OCI-LY1 (cell line): ENCODE measurements at regions not wholly inside any gene's neighbourhood (a gene's known extent, or its start where the extent isn't known, plus 50 kb on each side); places are given as distances from the start of the nearest gene placed in this dataset.

Experiments used
- H2AFZ ChIP-seq: fragments of 200-600 bp; sonication (generic), shearing (Covaris generic); 2 replicates; pipeline ENCODE4 v1.6.0; 2014; ENCODE audit warnings: antibody characterized with exemption, mild to moderate bottlenecking, low read length
- H3F3A ChIP-seq: fragments of 200-600 bp; sonication (generic), shearing (Covaris generic); 2 replicates; pipeline ENCODE4 v1.6.0; 2014; ENCODE audit warnings: mild to moderate bottlenecking, antibody characterized with exemption, low read length, moderate library complexity; ENCODE audit not compliant: insufficient read depth
- H3K27ac ChIP-seq: fragments of 200-600 bp; sonication (generic); 2 replicates; pipeline ENCODE4 v1.5.1; 2014; ENCODE audit warnings: low read length, mixed run types, mild to moderate bottlenecking, low read depth; ENCODE audit not compliant: poor library complexity, severe bottlenecking
- H3K27me3 ChIP-seq: fragments of 200-600 bp; sonication (generic); 2 replicates; pipeline ENCODE4 v1.6.0; 2014; ENCODE audit warnings: antibody characterized with exemption, mild to moderate bottlenecking, low read length, moderate library complexity; ENCODE audit not compliant: insufficient read depth
- H3K36me3 ChIP-seq: fragments of 200-600 bp; sonication (generic); 2 replicates; pipeline ENCODE4 v1.6.1; 2014; ENCODE audit warnings: mild to moderate bottlenecking, antibody characterized with exemption, low read length, moderate library complexity, mixed read lengths; ENCODE audit not compliant: insufficient read depth
- H3K4me1 ChIP-seq: fragments of 200-600 bp; sonication (generic); 2 replicates; pipeline ENCODE4 v1.5.1; 2014; ENCODE audit warnings: mild to moderate bottlenecking, low read length, moderate library complexity; ENCODE audit not compliant: insufficient read depth, severe bottlenecking
- H3K4me2 ChIP-seq: fragments of 200-600 bp; sonication (generic), shearing (Covaris generic); 2 replicates; pipeline ENCODE4 v1.6.1; 2014; ENCODE audit warnings: low read length
- H3K4me3 ChIP-seq: fragments of 200-600 bp; sonication (generic); 2 replicates; pipeline ENCODE4 v1.5.1; 2014; ENCODE audit warnings: low read length, low read depth, mild to moderate bottlenecking, mixed read lengths; ENCODE audit not compliant: poor library complexity, severe bottlenecking
- H3K79me2 ChIP-seq: fragments of 200-600 bp; shearing (Covaris generic); 2 replicates; pipeline ENCODE4 v1.6.1; 2016; ENCODE audit warnings: mixed run types, low read length, mixed read lengths; ENCODE audit not compliant: insufficient read depth
- H3K9ac ChIP-seq: fragments of 200-600 bp; sonication (generic), shearing (Covaris generic); 2 replicates; pipeline ENCODE4 v1.6.1; 2014; ENCODE audit warnings: mild to moderate bottlenecking, low read length, mixed read lengths
- H3K9me2 ChIP-seq: fragments of 200-600 bp; sonication (generic), shearing (Covaris generic); 2 replicates; pipeline ENCODE4 v1.6.1; 2014; ENCODE audit warnings: low read depth, mild to moderate bottlenecking, low read length, mixed read lengths
- H3K9me3 ChIP-seq: fragments of 200-600 bp; shearing (Covaris generic); 2 replicates; pipeline ENCODE4 v1.6.1; 2014; ENCODE audit warnings: low read length, mixed read lengths
- H4K20me1 ChIP-seq: fragments of 200-600 bp; sonication (generic), shearing (Covaris generic); 2 replicates; pipeline ENCODE4 v1.6.0; 2016; ENCODE audit warnings: mild to moderate bottlenecking, low read length; ENCODE audit not compliant: insufficient read depth
- CTCF ChIP-seq: fragments of 200-600 bp; sonication (generic), shearing (Covaris generic); IDR thresholded peaks from 2 replicates; pipeline ENCODE4 v1.5.1; 2017; ENCODE audit warnings: mild to moderate bottlenecking, antibody characterized with exemption, low read length, moderate library complexity, mixed read lengths
- EZH2 ChIP-seq: fragments of 200-600 bp; sonication (generic), shearing (Covaris generic); IDR thresholded peaks from 2 replicates; pipeline ENCODE4 v1.8.0; 2017; ENCODE audit warnings: borderline replicate concordance, mixed run types, mild to moderate bottlenecking, antibody characterized with exemption, low read length, moderate library complexity, mixed read lengths

GRCh38 chr5:36478646-36479317 lies 127.6 kb upstream of the SLC1A3 start:
- Histone ChIP-seq H3K9ac (no peak overlapping the region), H3F3A (no peaks in the 10 kb centered on the region), H3K9me3 (no peaks in the 10 kb centered on the region), H3K27ac (no peak overlapping the region), H3K36me3 (no peaks in the 10 kb centered on the region), H2AFZ (no peak overlapping the region), H3K4me2 (no peak overlapping the region), H3K4me3 (no peak overlapping the region), H3K4me1 (no peaks in the 10 kb centered on the region), H3K27me3 (no peaks in the 10 kb centered on the region), H3K9me2 (no peaks in the 10 kb centered on the region), H4K20me1 (no peaks in the 10 kb centered on the region), H3K79me2 (no peaks in the 10 kb centered on the region)
- no peak for TF ChIP-seq EZH2
- no peak for TF ChIP-seq CTCF

GRCh38 chr5:36481454-36482120 lies 124.8 kb upstream of the SLC1A3 start:
- H3K4me3 ChIP-seq = no peak overlapping the region

GRCh38 chr5:36482812-36483211 lies 123.6 kb upstream of the SLC1A3 start:
- no peak overlapping the region for H2AFZ ChIP-seq
- H3K4me3 ChIP-seq = no peak overlapping the region
- no peaks in the 10 kb centered on the region for H3K9me3 ChIP-seq
- H3K9me2 ChIP-seq = no peaks in the 10 kb centered on the region
- H3K4me2 ChIP-seq = no peak overlapping the region
- no peaks in the 10 kb centered on the region for H4K20me1 ChIP-seq
- no peaks in the 10 kb centered on the region for H3K36me3 ChIP-seq
- H3K27me3 ChIP-seq = no peaks in the 10 kb centered on the region
- H3K4me1 ChIP-seq = no peaks in the 10 kb centered on the region
- H3K79me2 ChIP-seq = no peaks in the 10 kb centered on the region
- H3K27ac ChIP-seq = no peak overlapping the region
- TF ChIP-seq CTCF (no peak), EZH2 (no peak)
- H3K9ac ChIP-seq = no peak overlapping the region
- no peaks in the 10 kb centered on the region for H3F3A ChIP-seq

More at GRCh38 chr5:36481454-36482120, 124.8 kb upstream of the SLC1A3 start:
- Histone ChIP-seq H3K9me2 (no peaks in the 10 kb centered on the region), H3K27ac (no peak overlapping the region), H3K4me1 (no peaks in the 10 kb centered on the region), H3F3A (no peaks in the 10 kb centered on the region), H3K27me3 (no peaks in the 10 kb centered on the region), H3K9me3 (no peaks in the 10 kb centered on the region), H3K36me3 (no peaks in the 10 kb centered on the region), H3K9ac (no peak overlapping the region), H2AFZ (no peak overlapping the region), H4K20me1 (no peaks in the 10 kb centered on the region), H3K79me2 (no peaks in the 10 kb centered on the region), H3K4me2 (no peak overlapping the region)
- TF ChIP-seq EZH2 (no peak), CTCF (no peak)
